ENCODE measurements at regions not wholly inside any gene's neighbourhood (a gene's known extent, or its start where the extent isn't known, plus 50 kb on each side); places are given as distances from the start of the nearest gene placed in this dataset.

- TF ChIP-seq, protein P1, sequence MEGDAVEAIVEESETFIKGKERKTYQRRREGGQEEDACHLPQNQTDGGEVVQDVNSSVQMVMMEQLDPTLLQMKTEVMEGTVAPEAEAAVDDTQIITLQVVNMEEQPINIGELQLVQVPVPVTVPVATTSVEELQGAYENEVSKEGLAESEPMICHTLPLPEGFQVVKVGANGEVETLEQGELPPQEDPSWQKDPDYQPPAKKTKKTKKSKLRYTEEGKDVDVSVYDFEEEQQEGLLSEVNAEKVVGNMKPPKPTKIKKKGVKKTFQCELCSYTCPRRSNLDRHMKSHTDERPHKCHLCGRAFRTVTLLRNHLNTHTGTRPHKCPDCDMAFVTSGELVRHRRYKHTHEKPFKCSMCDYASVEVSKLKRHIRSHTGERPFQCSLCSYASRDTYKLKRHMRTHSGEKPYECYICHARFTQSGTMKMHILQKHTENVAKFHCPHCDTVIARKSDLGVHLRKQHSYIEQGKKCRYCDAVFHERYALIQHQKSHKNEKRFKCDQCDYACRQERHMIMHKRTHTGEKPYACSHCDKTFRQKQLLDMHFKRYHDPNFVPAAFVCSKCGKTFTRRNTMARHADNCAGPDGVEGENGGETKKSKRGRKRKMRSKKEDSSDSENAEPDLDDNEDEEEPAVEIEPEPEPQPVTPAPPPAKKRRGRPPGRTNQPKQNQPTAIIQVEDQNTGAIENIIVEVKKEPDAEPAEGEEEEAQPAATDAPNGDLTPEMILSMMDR (conservative IDR thresholded peaks at IDR 0.05; ENCODE audit: control insufficient read depth, insufficient read depth, low read depth, low read length) = no peak
- DNase-seq (ENCODE audit: low read depth) = peak; percentile 61
- no peak overlapping the region for H3K4me3 ChIP-seq (ENCODE audit: control insufficient read depth, low read depth, low read length)
Observed at GRCh38 chrX:69024931-69025330, 140.3 kb downstream of the PJA1 start.

DNA sequence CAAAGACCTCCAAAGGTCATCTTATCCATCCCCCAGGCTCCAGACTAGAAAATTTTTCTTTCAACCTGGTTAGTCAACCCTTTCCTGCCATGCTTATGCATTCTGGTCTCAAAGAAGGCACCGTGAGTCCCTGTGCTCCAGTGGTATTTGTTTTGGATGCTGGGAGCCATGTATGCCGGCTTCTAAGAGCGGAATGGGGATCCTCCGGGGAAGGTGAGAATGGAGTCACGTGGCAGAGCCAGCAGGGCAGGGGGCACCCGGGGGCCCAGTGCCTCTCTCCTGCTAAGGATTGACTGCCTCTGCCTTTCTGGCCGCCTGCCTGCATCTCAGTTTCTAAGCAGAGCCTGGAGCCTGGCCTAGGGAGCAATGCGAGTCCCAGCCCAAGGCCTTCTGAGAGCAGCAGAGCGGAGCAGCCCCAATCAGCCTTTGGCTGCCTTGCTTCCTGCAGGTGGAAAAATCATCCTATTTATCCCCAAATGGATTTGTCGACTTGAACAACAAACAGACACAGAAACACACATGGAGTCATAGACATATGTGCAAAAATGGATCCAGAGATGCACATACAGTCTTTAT is 141.0 kb downstream of the PJA1 start:
- no peak overlapping the region for H3K4me3 ChIP-seq (ENCODE audit: control insufficient read depth, low read depth, low read length)
- DNase-seq (ENCODE audit: low read depth) = no peak
- TF ChIP-seq, protein P1 (conservative IDR thresholded peaks at IDR 0.05; ENCODE audit: control insufficient read depth, insufficient read depth, low read depth, low read length) = no peak

- TF ChIP-seq, protein P1 (conservative IDR thresholded peaks at IDR 0.05; ENCODE audit: control insufficient read depth, insufficient read depth, low read depth, low read length) = no peak
- no peak overlapping the region for H3K4me3 ChIP-seq (ENCODE audit: control insufficient read depth, low read depth, low read length)
- DNase-seq (ENCODE audit: low read depth) = no peak
Observed at GRCh38 chrX:69022430-69022829, 142.8 kb downstream of the PJA1 start.

GRCh38 chrX:69021141-69021960 is 143.9 kb downstream of the PJA1 start:
- TF ChIP-seq, protein P1 (conservative IDR thresholded peaks at IDR 0.05; ENCODE audit: control insufficient read depth, insufficient read depth, low read depth, low read length) = no peak
- H3K4me3 ChIP-seq (ENCODE audit: control insufficient read depth, low read depth, low read length) = no peak overlapping the region
- DNase-seq (ENCODE audit: low read depth) = no peak

DNA sequence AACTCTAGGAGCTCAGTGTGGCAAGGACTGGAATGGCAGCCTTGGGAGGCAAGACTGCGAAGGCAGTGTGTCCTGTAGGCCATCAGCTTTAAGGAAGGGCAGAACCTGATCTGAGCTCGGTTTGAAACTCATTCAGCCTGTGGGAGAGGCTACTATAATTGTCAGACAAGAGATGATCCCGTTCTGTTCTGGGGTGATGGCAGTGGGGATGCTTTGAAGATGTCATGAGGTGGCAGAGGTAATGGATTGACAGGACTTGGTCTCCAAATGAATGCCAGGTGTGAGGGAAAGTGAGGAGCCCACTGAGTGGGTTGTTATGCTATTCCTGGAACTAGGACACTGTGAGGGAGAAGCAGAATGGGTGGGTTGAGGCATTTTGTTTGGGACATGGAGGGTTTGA is 144.9 kb downstream of the PJA1 start:
- TF ChIP-seq, protein P1 (conservative IDR thresholded peaks at IDR 0.05; ENCODE audit: control insufficient read depth, insufficient read depth, low read depth, low read length) = no peak
- no peak overlapping the region for H3K4me3 ChIP-seq (ENCODE audit: control insufficient read depth, low read depth, low read length)
- DNase-seq (ENCODE audit: low read depth) = no peak

- H3K4me3 ChIP-seq (ENCODE audit: control insufficient read depth, low read depth, low read length) = no peak overlapping the region
- no peak for DNase-seq (ENCODE audit: low read depth)
- TF ChIP-seq, protein P1 (conservative IDR thresholded peaks at IDR 0.05; ENCODE audit: control insufficient read depth, insufficient read depth, low read depth, low read length) = no peak
Observed at GRCh38 chrX:69019073-69019890, 146.0 kb downstream of the PJA1 start.
